Adrenal gland (tissue), 9 donors: ENCODE measurements at regions not wholly inside any gene's neighbourhood (a gene's known extent, or its start where the extent isn't known, plus 50 kb on each side); places are given as distances from the start of the nearest gene placed in this dataset.

Experiments
- DNase-seq, 7 donors: peaks; one replicate each; pipeline ENCODE4 v3.0.0-alpha.2; 2019 to 2020
- H3K27ac ChIP-seq, 5 donors: fragments of 200-600 bp; sonication (generic) in 4 of 5; 1 replicate in 3 of 5; 2 replicates in 2 of 5; pipeline versions ENCODE4 v1.5.1 to v1.8.0; 2016 to 2020; ENCODE audit warnings: mild to moderate bottlenecking in 1 of 5
- H3K27me3 ChIP-seq: fragments of 200-600 bp; 2 replicates; pipeline ENCODE4 v1.8.0; 2021
- H3K36me3 ChIP-seq, 2 donors: fragments of 200-600 bp; replicated peaks in 1 of 2; 1 replicate in 1 of 2; 2 replicates in 1 of 2; pipeline versions ENCODE4 v1.5.1 to v1.8.0; 2018 to 2022
- H3K4me1 ChIP-seq, 2 donors: fragments of 200-600 bp; replicated peaks in 1 of 2; 1 replicate in 1 of 2; 2 replicates in 1 of 2; pipeline versions ENCODE4 v1.5.1 to v1.8.0; 2018 to 2021
- H3K4me3 ChIP-seq, 4 donors: fragments of 200-600 bp; sonication (generic) in 3 of 4; one replicate each; pipeline ENCODE4 v1.5.1; 2016 to 2018
- H3K9me3 ChIP-seq, 3 donors: fragments of 200-600 bp; sonication (generic) in 1 of 3; replicated peaks in 1 of 3; 1 replicate in 2 of 3; 2 replicates in 1 of 3; pipeline versions ENCODE4 v1.5.1 to v1.8.0; 2016 to 2021
- POLR2A ChIP-seq, 2 donors: fragments of 450-650 bp; IDR thresholded peaks; one replicate each; pipeline ENCODE4 v1.6.1; 2017; ENCODE audit warnings: antibody characterized with exemption in 2 of 2, mild to moderate bottlenecking in 2 of 2, moderate library complexity in 1 of 2
- WGBS, 4 donors: extraction: QIAGEN DNeasy Blood & Tissue Kit in 2 of 4; methylation state at CpG; one replicate each; pipeline versions ENCODE4 v1.1.5 to v1.1.7; 2013 to 2017; 5-methylcytosine and 5-hydroxymethylcytosine counted together
- intact Hi-C, 2 donors: fragments of 100-400 bp; cut with DNase I; formaldehyde crosslinking; loops; one replicate each; pipeline versions ENCODE4 v1.14.1 to v1.15.0; 2022 to 2023
- TF ChIP-seq, protein P1 (sequence below), 6 experiments: fragments of 450-650 bp in 4 of 6; fragments of 200-600 bp in 2 of 6; sonication (generic) in 1 of 6; IDR thresholded peaks; 1 replicate in 5 of 6; 2 replicates in 1 of 6; pipeline versions ENCODE4 v1.5.1 to v1.8.0; 2016 to 2021; ENCODE audit warnings: antibody characterized with exemption in 6 of 6, mild to moderate bottlenecking in 2 of 6, moderate library complexity in 1 of 6
- donor health status: healthy with polysubstance abuse.
- donor health status: Bipolar disorder and iron deficiency.
- donor health status: DM: yes; HTN: yes; CAD: no.
- donor health status: DM: no; HTN: no; CAD: no.
- donor health status: DM: no; HTN: no; CAD: no.

DNA sequence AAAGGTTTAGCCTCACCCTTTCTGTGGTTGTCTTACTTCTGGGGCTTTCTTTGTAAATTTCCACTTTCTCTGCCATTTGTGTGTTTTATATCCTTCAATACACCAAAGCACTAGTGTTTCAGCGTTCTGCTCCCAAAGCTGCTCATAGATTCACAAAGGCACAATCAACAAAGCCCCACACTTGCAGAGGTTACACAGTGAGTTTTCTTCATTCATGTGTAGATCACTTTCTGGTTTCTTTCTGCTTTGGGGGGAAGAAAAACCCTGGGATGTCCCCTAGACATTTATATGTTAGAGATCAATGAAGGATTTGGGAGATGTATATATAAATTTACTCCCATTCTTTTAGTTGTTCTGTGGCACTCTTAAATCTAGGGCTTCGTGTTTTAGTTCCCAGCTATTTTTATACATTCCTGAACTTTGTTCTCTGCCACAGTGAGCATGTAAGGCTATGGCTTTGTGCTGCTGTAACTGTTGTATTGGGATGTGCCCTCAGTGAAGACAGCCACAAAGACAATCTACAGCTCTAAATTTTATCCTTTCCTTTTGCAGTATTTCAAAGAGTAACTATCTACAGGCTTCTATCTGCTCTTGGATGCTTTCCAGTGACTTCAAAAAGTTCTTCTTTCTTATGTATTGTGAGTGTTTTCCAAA, 636.5 kb downstream of the ZBBX start:
- intact Hi-C loops: no loop called here
- TF ChIP-seq, protein P1, sequence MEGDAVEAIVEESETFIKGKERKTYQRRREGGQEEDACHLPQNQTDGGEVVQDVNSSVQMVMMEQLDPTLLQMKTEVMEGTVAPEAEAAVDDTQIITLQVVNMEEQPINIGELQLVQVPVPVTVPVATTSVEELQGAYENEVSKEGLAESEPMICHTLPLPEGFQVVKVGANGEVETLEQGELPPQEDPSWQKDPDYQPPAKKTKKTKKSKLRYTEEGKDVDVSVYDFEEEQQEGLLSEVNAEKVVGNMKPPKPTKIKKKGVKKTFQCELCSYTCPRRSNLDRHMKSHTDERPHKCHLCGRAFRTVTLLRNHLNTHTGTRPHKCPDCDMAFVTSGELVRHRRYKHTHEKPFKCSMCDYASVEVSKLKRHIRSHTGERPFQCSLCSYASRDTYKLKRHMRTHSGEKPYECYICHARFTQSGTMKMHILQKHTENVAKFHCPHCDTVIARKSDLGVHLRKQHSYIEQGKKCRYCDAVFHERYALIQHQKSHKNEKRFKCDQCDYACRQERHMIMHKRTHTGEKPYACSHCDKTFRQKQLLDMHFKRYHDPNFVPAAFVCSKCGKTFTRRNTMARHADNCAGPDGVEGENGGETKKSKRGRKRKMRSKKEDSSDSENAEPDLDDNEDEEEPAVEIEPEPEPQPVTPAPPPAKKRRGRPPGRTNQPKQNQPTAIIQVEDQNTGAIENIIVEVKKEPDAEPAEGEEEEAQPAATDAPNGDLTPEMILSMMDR (IDR thresholded peaks at IDR 0.05): no peak
- no peak for TF ChIP-seq POLR2A (IDR thresholded peaks at IDR 0.05)
- Histone ChIP-seq H3K27ac (no peak overlapping the region), H3K27me3 (no peaks in the 10 kb centered on the region), H3K4me3 (no peak overlapping the region), H3K9me3 (no peaks in the 10 kb centered on the region), H3K36me3 (no peaks in the 10 kb centered on the region), H3K4me1 (no peaks in the 10 kb centered on the region)
- no peak for DNase-seq
- WGBS, 4 donors: 35 to 38% (median 37%) methylated on average over 2 of the region's 2 CpGs

DNA sequence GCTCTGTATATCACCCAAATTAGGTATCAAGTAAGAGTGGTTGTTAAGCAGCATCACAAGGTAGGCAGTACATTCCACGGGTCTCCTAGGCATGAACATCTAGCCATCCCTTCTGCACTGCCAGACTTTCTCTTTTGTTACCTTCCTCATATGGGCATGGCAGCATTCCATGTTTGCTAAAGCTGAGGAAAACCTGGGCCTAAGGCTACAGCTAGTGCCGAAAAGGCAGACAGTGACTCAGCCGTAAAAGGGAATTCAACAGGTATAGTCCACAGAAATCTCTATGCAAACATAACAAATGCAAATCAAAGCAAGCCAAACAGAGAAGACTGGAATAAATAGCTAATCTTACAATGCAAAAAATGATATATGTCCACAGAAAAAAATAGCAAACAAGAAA, 645.4 kb downstream of the ZBBX start:
- H3K4me3 ChIP-seq: no peak overlapping the region
- 86 to 91% (median 86%) methylated on average over 3 of the region's 3 CpGs for WGBS, 4 donors
- DNase-seq: no peak
- H3K36me3 ChIP-seq: no peaks in the 10 kb centered on the region
- no peak overlapping the region for H3K27ac ChIP-seq
- H3K27me3 ChIP-seq: no peaks in the 10 kb centered on the region
- TF ChIP-seq, protein P1 (IDR thresholded peaks at IDR 0.05): no peak
- no peak for TF ChIP-seq POLR2A (IDR thresholded peaks at IDR 0.05)
- intact Hi-C loops: no loop called here
- no peaks in the 10 kb centered on the region for H3K9me3 ChIP-seq
- H3K4me1 ChIP-seq: no peaks in the 10 kb centered on the region

DNA sequence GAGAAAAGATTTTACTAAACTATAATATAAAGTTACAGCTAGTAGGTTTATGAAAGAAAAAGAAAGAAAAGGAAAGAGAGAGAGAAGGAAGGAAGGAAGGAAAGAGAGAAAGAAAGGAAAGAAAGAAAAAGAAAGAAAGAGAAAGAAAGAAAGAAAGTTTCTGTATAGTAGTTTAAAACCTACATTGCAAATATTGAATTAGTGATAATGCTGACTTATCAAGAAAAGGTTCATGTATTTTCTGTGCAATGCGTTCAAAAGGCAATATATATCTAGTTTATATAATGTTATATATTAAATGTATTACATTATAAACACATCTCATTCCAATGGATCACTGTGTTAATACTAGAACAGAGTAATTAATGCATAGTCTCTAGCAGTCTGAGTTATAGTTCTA, 648.4 kb downstream of the ZBBX start:
- Histone ChIP-seq H3K4me1 (no peaks in the 10 kb centered on the region), H3K9me3 (no peaks in the 10 kb centered on the region), H3K27ac (no peak overlapping the region), H3K27me3 (no peaks in the 10 kb centered on the region), H3K4me3 (no peak overlapping the region), H3K36me3 (no peaks in the 10 kb centered on the region)
- intact Hi-C loops: no loop called here
- WGBS, 4 donors: 58 to 86% (median 72%) methylated on average over 1 of the region's 1 CpG
- DNase-seq: no peak
- no peak for TF ChIP-seq POLR2A (IDR thresholded peaks at IDR 0.05)
- TF ChIP-seq, protein P1 (IDR thresholded peaks at IDR 0.05): no peak

DNA sequence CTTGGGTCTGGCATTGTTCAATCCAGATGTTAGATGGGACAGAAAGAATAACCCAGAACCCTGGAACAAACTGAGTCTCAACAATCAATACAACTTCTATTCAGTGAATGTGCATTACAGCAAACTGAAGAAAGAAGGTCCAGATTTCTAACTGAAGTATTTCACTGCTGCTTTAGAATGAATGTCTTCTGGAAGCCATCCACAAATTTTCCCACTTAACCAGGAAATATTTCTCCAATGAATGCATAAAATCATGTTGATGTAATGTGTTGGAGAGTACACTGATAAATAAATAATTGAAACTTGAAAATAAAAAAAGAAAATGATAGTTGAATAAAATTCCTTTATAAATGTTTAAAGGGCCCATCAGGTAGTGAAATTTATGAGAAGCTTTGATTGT, 658.6 kb downstream of the ZBBX start:
- H3K4me3 ChIP-seq: no peak overlapping the region
- no peak for TF ChIP-seq POLR2A (IDR thresholded peaks at IDR 0.05)
- TF ChIP-seq, protein P1 (IDR thresholded peaks at IDR 0.05): no peak
- intact Hi-C loops: no loop called here
- no peak overlapping the region for H3K27ac ChIP-seq
- H3K27me3 ChIP-seq: no peaks in the 10 kb centered on the region
- no peaks in the 10 kb centered on the region for H3K4me1 ChIP-seq
- no peak for DNase-seq
- H3K36me3 ChIP-seq: no peaks in the 10 kb centered on the region
- H3K9me3 ChIP-seq: no peaks in the 10 kb centered on the region
